IPS-18a (cell line): ENCODE measurements at regions not wholly inside any gene's neighbourhood (a gene's known extent, or its start where the extent isn't known, plus 50 kb on each side); places are given as distances from the start of the nearest gene placed in this dataset.
"Not testable (repeated sequence)": the region's sequence is repeated elsewhere in the genome, so short reads cannot be mapped to it uniquely, and the experiment has no call there.

Source experiments
- H3K27ac ChIP-seq: one replicate; pipeline ENCODE4 v1.5.1; 2013; ENCODE audit warnings: low read length
- H3K27me3 ChIP-seq: one replicate; pipeline ENCODE4 v1.6.1; 2013; ENCODE audit warnings: mild to moderate bottlenecking, low read length; ENCODE audit not compliant: control insufficient read depth, insufficient read depth
- H3K36me3 ChIP-seq: one replicate; pipeline ENCODE4 v1.6.1; 2013; ENCODE audit warnings: low read depth, low read length; ENCODE audit not compliant: control insufficient read depth
- H3K4me1 ChIP-seq: one replicate; pipeline ENCODE4 v1.6.1; 2013; ENCODE audit warnings: low read depth, low read length; ENCODE audit not compliant: control insufficient read depth
- H3K4me3 ChIP-seq: one replicate; pipeline ENCODE4 v1.5.1; 2013; ENCODE audit warnings: low read length
- H3K9ac ChIP-seq: one replicate; pipeline ENCODE4 v1.6.1; 2013; ENCODE audit warnings: mild to moderate bottlenecking, low read length, moderate library complexity
- H3K9me3 ChIP-seq: one replicate; pipeline ENCODE4 v1.6.1; 2013; ENCODE audit warnings: low read depth, low read length; ENCODE audit not compliant: control insufficient read depth

DNA sequence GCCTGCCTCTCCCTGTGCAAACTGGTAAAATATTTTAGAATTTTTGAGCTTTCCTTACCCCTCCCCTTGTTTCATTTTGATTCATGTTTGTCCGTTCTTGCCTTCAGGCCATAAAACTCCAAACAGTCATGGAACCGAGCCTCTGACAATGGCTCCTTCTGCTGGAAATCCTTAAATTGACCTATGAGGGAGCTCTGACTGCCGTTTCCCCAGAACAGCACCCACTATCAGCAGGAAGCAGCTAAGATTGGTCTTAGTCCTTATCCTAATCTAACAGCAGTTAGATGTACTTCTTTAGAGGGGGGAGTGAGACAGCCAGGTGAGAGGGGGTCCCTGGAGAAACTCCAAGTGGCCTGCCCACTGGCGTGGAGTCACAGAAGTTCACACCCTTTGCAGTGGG lies 106.7 kb downstream of the FAM174A start:
- no peak overlapping the region for H3K27ac ChIP-seq
- H3K4me1 ChIP-seq, result peaks cover 5% of the 10 kb centered on the region
- no peak overlapping the region for H3K4me3 ChIP-seq
- no peaks in the 10 kb centered on the region for H3K27me3 ChIP-seq
- H3K9ac ChIP-seq, result no peak overlapping the region
- no peaks in the 10 kb centered on the region for H3K9me3 ChIP-seq
- H3K36me3 ChIP-seq, result no peaks in the 10 kb centered on the region

DNA sequence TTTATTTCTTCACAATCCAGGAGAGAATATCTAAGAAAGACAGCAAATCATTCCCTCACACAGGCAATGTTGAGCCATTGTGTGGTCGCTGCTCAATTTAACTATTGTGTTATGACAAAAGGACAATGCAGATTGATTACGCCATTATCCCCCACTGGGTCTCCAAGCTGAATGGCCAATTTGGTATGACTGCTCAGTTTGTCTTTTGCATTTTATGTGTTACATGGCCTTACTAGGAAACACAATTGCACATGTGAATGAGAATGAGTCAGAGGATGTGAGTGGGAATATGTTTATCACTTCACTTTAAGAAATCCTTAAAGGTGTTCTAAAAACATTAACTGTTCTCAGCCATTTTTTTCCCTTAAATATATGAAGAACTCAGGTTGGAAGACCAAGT lies 108.3 kb downstream of the FAM174A start:
- no peak overlapping the region for H3K9ac ChIP-seq
- H3K27ac ChIP-seq, result no peak overlapping the region
- H3K36me3 ChIP-seq, result no peaks in the 10 kb centered on the region
- H3K4me3 ChIP-seq, result no peak overlapping the region
- H3K9me3 ChIP-seq, result no peaks in the 10 kb centered on the region
- H3K27me3 ChIP-seq, result no peaks in the 10 kb centered on the region
- H3K4me1 ChIP-seq, result peaks cover 5% of the 10 kb centered on the region

DNA sequence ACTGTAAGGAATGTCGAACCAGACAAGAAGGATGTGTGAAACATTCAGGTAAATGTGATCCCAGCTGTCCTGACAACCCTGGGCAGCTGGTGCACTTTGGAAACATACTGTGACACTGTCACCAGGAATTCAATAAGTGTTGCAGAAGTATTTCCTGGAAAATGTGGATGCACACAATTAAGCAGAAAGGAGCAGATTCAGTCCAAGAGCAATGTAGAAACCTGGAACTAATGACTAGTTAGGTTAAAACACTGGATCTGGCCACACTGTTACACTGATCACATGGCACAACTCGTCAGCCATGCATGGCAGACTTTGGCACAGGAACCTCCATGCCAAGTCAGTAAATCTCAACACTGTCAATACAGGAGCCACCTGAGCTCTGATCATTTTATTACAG lies 109.0 kb downstream of the FAM174A start:
- Histone ChIP-seq H3K4me1 (peaks cover 5% of the 10 kb centered on the region), H3K9ac (no peak overlapping the region), H3K9me3 (no peaks in the 10 kb centered on the region), H3K27me3 (no peaks in the 10 kb centered on the region), H3K27ac (no peak overlapping the region), H3K36me3 (no peaks in the 10 kb centered on the region), H3K4me3 (no peak overlapping the region)

DNA sequence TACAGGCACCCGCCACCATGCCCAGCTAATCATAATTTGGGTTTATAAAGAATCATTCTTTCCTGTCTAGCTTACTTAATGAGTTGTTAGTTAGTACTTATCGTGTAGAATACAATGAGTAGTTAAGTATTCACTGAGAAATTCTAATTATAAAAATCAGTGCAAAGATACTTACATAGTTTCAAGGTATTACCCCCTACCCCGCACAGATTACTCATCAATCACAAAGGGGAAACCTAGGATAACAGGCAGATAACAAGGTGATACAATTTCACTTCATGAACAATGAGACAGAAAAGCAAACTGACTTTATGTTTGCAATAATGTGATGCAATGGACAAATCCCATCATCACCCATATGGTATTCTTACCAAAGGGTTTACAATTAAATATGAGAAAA lies 109.6 kb downstream of the FAM174A start:
- Histone ChIP-seq H3K4me1 (peaks cover 5% of the 10 kb centered on the region), H3K4me3 (no peak overlapping the region), H3K9me3 (no peaks in the 10 kb centered on the region), H3K27ac (no peak overlapping the region), H3K27me3 (no peaks in the 10 kb centered on the region), H3K9ac (no peak overlapping the region), H3K36me3 (no peaks in the 10 kb centered on the region)

DNA sequence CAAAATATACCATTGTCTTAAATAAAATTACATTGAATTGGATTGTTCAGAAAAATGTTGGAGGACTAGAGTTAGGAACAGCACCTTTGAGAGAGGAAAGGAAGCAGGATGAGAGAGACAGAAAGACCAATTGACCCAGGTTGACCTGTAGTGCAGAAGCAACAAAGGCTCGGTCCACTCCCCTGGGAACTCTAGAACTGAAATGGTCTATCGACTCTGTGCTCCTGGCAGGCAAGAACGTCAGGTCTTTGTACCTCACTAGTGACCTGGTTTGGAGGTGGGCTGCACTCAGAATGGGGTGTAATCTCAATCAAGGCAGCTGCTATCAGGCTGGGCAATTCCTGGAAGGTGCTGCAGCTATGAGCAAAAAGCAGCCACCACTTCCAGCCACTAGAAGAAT lies 110.8 kb downstream of the FAM174A start:
- H3K4me1 ChIP-seq, result peaks cover 5% of the 10 kb centered on the region

DNA sequence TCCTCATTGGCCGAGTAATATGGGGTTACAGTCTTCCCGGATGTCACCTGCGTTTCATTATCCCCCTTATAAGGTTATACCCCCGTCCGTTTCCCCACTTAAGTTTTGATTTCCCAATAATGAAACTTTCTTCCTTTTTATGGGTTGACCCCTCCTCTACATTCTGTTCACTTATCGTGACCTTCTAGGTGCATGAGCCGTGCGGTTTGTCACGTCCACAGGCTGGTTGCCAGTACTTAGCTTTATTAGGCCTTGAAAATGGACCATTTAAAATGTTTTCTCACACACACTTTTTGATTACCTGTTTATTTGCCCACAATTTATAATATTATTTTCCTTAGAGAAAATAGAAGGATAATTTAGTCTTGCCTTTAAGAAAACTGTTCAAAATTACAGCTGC lies 111.5 kb downstream of the FAM174A start:
- no peaks in the 10 kb centered on the region for H3K9me3 ChIP-seq
- H3K4me1 ChIP-seq, result peaks cover 5% of the 10 kb centered on the region
- H3K9ac ChIP-seq, result no peak overlapping the region
- no peak overlapping the region for H3K4me3 ChIP-seq
- no peaks in the 10 kb centered on the region for H3K27me3 ChIP-seq
- H3K27ac ChIP-seq, result no peak overlapping the region
- H3K36me3 ChIP-seq, result no peaks in the 10 kb centered on the region

More for the DNA sequence above, 110.8 kb downstream of the FAM174A start:
- no peaks in the 10 kb centered on the region for H3K9me3 ChIP-seq
- no peaks in the 10 kb centered on the region for H3K36me3 ChIP-seq
- H3K4me3 ChIP-seq, result no peak overlapping the region
- H3K27ac ChIP-seq, result no peak overlapping the region
- H3K9ac ChIP-seq, result no peak overlapping the region
- no peaks in the 10 kb centered on the region for H3K27me3 ChIP-seq

DNA sequence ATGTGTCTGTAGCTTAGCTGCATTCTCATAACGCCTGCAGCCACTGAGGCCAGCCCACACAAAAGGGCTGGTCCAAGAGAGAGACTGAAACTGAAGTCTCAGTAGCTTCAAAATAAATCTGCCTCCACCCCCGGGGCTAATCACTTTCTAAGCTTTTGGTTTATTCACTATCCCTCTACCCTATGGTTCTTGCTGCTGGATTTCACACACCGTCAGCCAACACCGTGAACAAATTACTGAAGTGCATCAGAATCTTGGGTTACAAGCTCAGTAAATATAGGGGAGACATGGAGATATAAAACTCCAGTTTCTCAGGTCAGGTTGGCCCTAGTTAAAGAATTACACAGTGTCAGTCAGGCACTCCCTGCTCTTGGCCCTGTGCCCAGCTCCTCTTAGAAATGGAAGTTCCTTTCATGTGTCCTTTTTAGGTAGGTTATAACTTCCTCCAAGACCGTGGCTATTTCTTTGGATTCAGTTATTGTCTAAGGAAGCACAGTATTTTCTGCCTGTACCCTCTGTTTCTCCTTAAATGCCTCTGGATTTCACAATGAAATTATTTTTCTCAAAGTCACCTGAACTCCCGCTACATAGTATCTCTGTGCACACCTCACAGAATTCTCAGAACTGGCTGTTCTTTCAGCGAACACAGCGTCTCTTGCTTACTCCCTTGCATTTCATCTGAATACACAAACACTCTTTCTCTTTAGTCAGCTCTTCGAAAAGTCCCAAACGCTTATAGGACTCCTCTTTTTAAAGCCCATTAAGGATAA lies 112.5 kb downstream of the FAM174A start:
- Histone ChIP-seq H3K9me3 (no peaks in the 10 kb centered on the region), H3K4me3 (no peak overlapping the region), H3K27me3 (no peaks in the 10 kb centered on the region), H3K9ac (no peak overlapping the region), H3K36me3 (no peaks in the 10 kb centered on the region), H3K27ac (no peak overlapping the region), H3K4me1 (peaks cover 5% of the 10 kb centered on the region)

DNA sequence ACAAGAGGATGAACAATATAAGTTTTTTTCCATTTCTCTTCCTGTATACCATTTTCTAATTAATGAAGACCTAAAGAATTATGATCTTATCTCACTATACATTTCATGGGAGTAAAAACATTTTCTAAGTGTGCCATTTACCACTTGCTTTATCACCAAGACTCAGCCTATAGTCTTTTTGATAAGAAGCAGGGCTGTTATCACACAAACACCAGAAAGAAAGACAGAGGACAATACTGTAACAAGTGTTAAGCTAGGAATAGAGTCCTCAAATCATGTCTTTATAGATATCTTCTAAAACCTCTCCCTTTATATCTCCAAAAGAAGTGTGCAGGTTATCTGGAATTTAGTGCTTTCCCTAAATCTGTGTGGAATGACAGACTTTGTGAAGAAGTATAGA lies 119.7 kb downstream of the FAM174A start:
- Histone ChIP-seq H3K4me1 (no peaks in the 10 kb centered on the region), H3K9me3 (no peaks in the 10 kb centered on the region), H3K4me3 (no peak overlapping the region), H3K36me3 (no peaks in the 10 kb centered on the region), H3K9ac (no peak overlapping the region), H3K27ac (no peak overlapping the region), H3K27me3 (no peaks in the 10 kb centered on the region)

DNA sequence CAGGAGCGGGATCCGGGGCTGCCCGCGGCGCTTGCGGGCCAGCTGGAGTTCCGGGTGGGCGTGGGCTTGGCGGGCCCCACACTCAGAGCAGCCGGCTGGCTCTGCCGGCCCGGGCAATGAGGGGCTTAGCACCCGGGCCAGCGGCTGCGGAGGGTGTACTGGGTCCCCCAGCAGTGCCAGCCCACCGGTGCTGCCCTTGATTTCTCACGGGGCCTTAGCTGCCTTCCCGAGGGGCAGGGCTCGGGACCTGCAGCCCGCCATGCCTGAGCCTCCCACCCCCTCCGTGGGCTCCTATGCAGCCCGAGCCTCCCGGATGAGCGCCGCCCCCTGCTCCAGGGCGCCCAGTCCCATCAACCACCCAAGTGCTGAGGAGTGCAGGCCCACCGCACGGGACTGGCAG lies 121.6 kb downstream of the FAM174A start:
- not testable (repeated sequence) for H3K36me3 ChIP-seq, H3K4me3 ChIP-seq, H3K4me1 ChIP-seq, H3K27me3 ChIP-seq, H3K9me3 ChIP-seq, H3K9ac ChIP-seq, H3K27ac ChIP-seq

DNA sequence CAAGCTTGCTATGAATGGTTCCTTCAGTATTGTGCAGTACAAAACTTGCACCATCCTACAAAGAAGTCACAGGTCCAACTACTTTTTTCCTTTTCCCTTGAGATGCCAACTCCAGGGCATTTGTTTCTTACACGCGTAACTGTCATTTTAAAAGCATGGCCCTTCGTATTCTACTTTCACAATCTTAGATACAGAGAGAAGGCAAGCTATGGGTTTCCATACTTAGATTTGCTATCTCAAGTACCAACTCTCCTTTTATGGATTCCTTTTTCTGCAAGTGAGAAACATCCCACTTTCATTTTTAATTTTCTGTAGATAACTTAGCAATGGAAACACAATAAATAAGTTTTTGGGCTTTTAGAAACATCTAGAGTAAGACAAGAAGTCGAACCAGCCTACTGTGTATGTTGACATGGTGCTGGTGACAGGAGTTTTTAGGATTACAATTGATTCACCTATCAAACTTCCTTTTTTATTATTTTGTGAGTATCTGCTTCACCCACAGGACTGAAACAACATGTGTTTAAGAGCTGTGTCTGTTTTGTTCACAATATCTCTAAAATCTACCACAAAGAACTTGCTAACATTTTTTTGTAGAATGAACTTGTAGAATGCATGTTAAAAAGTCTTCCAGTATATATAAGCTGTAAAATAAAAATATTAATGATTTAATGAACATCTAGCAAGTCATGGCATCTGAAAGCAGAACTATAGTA lies 124.1 kb downstream of the FAM174A start:
- no peak overlapping the region for H3K4me3 ChIP-seq
- no peak overlapping the region for H3K27ac ChIP-seq
- no peak overlapping the region for H3K9ac ChIP-seq
- H3K27me3 ChIP-seq, result no peaks in the 10 kb centered on the region
- H3K36me3 ChIP-seq, result no peaks in the 10 kb centered on the region
- H3K4me1 ChIP-seq, result no peaks in the 10 kb centered on the region
- H3K9me3 ChIP-seq, result no peaks in the 10 kb centered on the region

DNA sequence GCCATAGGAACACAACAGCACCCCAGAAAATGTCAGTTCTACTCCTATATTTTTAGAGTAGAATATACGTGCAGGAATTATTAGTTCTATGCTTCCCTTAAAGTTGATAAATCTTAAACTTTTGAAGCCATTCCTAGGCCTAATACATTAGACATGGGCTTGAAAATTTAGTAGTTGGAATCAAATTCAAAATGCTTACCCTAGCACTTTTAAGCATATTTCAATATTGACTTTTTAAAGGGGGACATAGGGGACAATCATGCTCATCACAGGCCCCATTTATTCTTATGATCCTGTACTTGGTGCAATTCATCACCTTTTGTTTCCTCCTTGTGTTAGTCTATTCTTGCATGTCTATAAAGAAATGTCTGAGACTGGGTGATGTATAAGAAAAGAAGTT lies 129.0 kb downstream of the FAM174A start:
- Histone ChIP-seq H3K4me1 (no peaks in the 10 kb centered on the region), H3K27me3 (no peaks in the 10 kb centered on the region), H3K4me3 (no peak overlapping the region), H3K36me3 (no peaks in the 10 kb centered on the region), H3K9ac (no peak overlapping the region), H3K27ac (no peak overlapping the region), H3K9me3 (no peaks in the 10 kb centered on the region)

DNA sequence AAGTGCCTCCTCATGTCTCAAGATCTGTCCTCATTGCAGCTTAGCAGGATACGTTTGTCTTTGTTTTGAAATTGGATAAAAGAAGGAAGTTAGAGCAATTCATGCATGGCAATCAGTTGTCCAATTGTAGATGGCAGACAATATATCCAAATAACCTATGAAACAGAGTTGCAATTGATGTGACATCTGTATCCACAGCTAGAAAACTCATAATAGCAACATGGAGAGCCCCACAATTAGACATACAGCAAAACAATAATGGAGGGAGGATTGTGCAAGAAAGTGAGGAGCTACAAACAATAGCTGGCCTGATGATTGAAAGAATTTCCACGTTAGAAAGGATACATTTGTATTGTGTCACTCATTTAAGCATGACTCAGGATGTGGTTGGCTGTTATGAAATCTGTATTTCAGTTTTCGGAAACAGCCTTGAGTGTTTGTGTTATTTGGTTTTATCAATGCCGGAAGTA lies 132.0 kb downstream of the FAM174A start:
- no peaks in the 10 kb centered on the region for H3K27me3 ChIP-seq
- H3K27ac ChIP-seq, result no peak overlapping the region
- H3K36me3 ChIP-seq, result no peaks in the 10 kb centered on the region
- H3K4me3 ChIP-seq, result no peak overlapping the region
- H3K4me1 ChIP-seq, result no peaks in the 10 kb centered on the region
- no peak overlapping the region for H3K9ac ChIP-seq
- H3K9me3 ChIP-seq, result no peaks in the 10 kb centered on the region
